B cell (primary cell): ENCODE measurements at regions not wholly inside any gene's neighbourhood (a gene's known extent, or its start where the extent isn't known, plus 50 kb on each side); places are given as distances from the start of the nearest gene placed in this dataset.

ENCODE experiments used
- ATAC-seq: fragments of 200-7000 bp; cut with Tn5 transposase; one replicate; pipeline ENCODE4 v1.10.0; 2021; ENCODE audit warnings: low read depth, mild to moderate bottlenecking, moderate number of reproducible peaks, moderate library complexity
- CTCF ChIA-PET: fragments of 350-600 bp; sonication (Branson Sonifier 250); formaldehyde crosslinking; loops from one replicate; lab custom pipeline; 2021; ENCODE audit warnings: antibody characterized with exemption, inconsistent platforms; lab: Charles Lee
- POLR2A ChIA-PET: fragments of 350-600 bp; sonication (Branson Sonifier 250); formaldehyde crosslinking; loops from one replicate; lab custom pipeline; 2021; ENCODE audit warnings: antibody characterized with exemption; lab: Charles Lee
- DNase-seq: peaks from one replicate; pipeline ENCODE4 v3.0.0; 2013
- H2AFZ ChIP-seq: 2 replicates; pipeline ENCODE4 v1.6.1; 2012; ENCODE audit warnings: mild to moderate bottlenecking, low read depth, low read length; ENCODE audit not compliant: insufficient read depth, poor library complexity, severe bottlenecking
- H3K27ac ChIP-seq, 2 donors: 1 replicate in 1 of 2; 2 replicates in 1 of 2; pipeline ENCODE4 v1.5.1; 2012 to 2013; ENCODE audit warnings: low read length in 2 of 2, mild to moderate bottlenecking in 2 of 2, moderate library complexity in 1 of 2
- H3K27me3 ChIP-seq, 4 experiments: fragments of 200-600 bp in 1 of 4; sonication (generic) in 1 of 4; replicated peaks in 1 of 4; 1 replicate in 2 of 4; 2 replicates in 2 of 4; pipeline versions ENCODE4 v1.6.1 to v1.7.0; 2013 to 2016; ENCODE audit warnings: low read length in 3 of 4, mild to moderate bottlenecking in 2 of 4, mixed read lengths in 1 of 4, moderate library complexity in 1 of 4; ENCODE audit not compliant: insufficient read depth in 4 of 4, control insufficient read depth in 3 of 4; ENCODE audit errors: control extremely low read depth in 1 of 4
- H3K36me3 ChIP-seq, 2 experiments: replicated peaks in 1 of 2; 1 replicate in 1 of 2; 2 replicates in 1 of 2; pipeline versions ENCODE4 v1.6.1 to v1.7.1; 2013; ENCODE audit warnings: low read length in 1 of 2; ENCODE audit not compliant: insufficient read depth in 2 of 2, control insufficient read depth in 1 of 2; ENCODE audit errors: control extremely low read depth in 1 of 2, extremely low read depth in 1 of 2
- H3K4me1 ChIP-seq, 2 donors: fragments of 200-600 bp in 1 of 2; sonication (generic) in 1 of 2; 1 replicate in 1 of 2; 2 replicates in 1 of 2; pipeline versions ENCODE4 v1.5.1 to v1.6.1; 2013 to 2017; ENCODE audit warnings: low read length in 2 of 2; ENCODE audit not compliant: control insufficient read depth in 2 of 2, insufficient read depth in 2 of 2
- H3K4me2 ChIP-seq: replicated peaks from 2 replicates; pipeline ENCODE3; 2012; ENCODE audit warnings: mild to moderate bottlenecking, low read depth, low read length; ENCODE audit not compliant: poor library complexity, severe bottlenecking
- H3K4me3 ChIP-seq, 5 experiments: fragments of 200-600 bp in 1 of 5; sonication (generic) in 1 of 5; 1 replicate in 3 of 5; 2 replicates in 2 of 5; pipeline versions ENCODE4 v1.5.1 to v1.7.0; 2011 to 2016; ENCODE audit warnings: low read length in 4 of 5, mild to moderate bottlenecking in 4 of 5, low read depth in 2 of 5, control low read depth in 1 of 5, moderate library complexity in 1 of 5; ENCODE audit not compliant: insufficient read depth in 1 of 5; ENCODE audit errors: control extremely low read depth in 1 of 5, extremely low read depth in 1 of 5
- H3K79me2 ChIP-seq: fragments of 200-600 bp; sonication (generic); one replicate; pipeline ENCODE4 v1.6.0; 2016; ENCODE audit warnings: low read length; ENCODE audit not compliant: control insufficient read depth, insufficient read depth
- H3K9ac ChIP-seq: fragments of 200-600 bp; sonication (generic); 2 replicates; pipeline ENCODE4 v1.6.1; 2017; ENCODE audit warnings: mild to moderate bottlenecking, low read length, moderate library complexity
- H3K9me3 ChIP-seq, 3 donors: one replicate each; pipeline versions ENCODE4 v1.6.1 to v1.7.1; 2013; ENCODE audit warnings: low read length in 2 of 3; ENCODE audit not compliant: control insufficient read depth in 2 of 3, insufficient read depth in 1 of 3; ENCODE audit errors: control extremely low read depth in 1 of 3
- H4K20me1 ChIP-seq: 2 replicates; pipeline ENCODE4 v1.6.0; 2012; ENCODE audit warnings: mild to moderate bottlenecking, low read length; ENCODE audit not compliant: insufficient read depth, control insufficient read depth, poor library complexity, severe bottlenecking
- H3K27ac Mint-ChIP-seq: one replicate; pipeline ENCODE4 v1.8.0; 2021; ENCODE audit warnings: mixed read lengths
- H3K27me3 Mint-ChIP-seq: one replicate; pipeline ENCODE4 v1.8.0; 2021; ENCODE audit warnings: mixed read lengths
- H3K4me1 Mint-ChIP-seq: one replicate; pipeline ENCODE4 v1.8.0; 2021; ENCODE audit warnings: mixed read lengths
- H3K4me3 Mint-ChIP-seq: one replicate; pipeline ENCODE4 v1.8.0; 2021; ENCODE audit warnings: mixed read lengths
- H3K9me3 Mint-ChIP-seq: one replicate; pipeline ENCODE4 v1.8.0; 2022; ENCODE audit warnings: mixed read lengths; ENCODE audit not compliant: insufficient read depth
- CTCF ChIP-seq: fragments of 200-600 bp; IDR thresholded peaks from one replicate; pipeline ENCODE4 v1.8.0; 2022; ENCODE audit warnings: antibody characterized with exemption, mild to moderate bottlenecking
- EZH2 ChIP-seq: IDR thresholded peaks from 2 replicates; pipeline ENCODE4 v1.6.1; 2012; ENCODE audit warnings: borderline replicate concordance, low read depth, mild to moderate bottlenecking, moderate library complexity, low read length; ENCODE audit not compliant: insufficient read depth, poor library complexity, severe bottlenecking
- WGBS: methylation state at CpG from one replicate; pipeline ENCODE4 v1.1.5; 2013; ENCODE audit warnings: missing lambda C conversion rate; ENCODE audit not compliant: insufficient coverage; 5-methylcytosine and 5-hydroxymethylcytosine counted together
- intact Hi-C: fragments of 100-400 bp; cut with micrococcal nuclease; formaldehyde crosslinking; loops from one replicate; pipeline ENCODE4 v1.10.0; 2022

DNA sequence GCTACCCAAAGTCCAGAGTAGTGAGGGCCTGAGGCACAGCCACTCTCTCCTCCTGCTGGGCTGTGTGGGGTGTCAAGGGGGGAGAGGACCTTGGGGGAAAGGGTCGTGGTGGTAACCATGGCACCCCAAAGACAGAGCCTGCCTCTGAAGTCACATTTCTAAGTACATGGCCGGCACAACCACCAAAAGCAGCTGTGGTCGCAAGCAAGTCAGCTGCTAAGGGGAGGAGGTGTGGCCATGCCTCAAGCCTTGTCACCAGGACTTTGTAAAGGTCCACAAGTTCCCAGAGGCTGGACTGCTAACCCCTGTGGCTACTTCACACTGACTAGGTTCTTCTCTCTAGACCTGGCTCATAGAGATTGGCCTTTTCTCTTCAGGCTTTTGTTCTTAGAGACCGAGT, 310.6 kb downstream of the LMX1A start:
- no peak overlapping the region for H3K4me3 Mint-ChIP-seq
- DNase-seq (no peak), ATAC-seq (no peak)
- 59% methylated on average over 3 of the region's 4 CpGs for WGBS
- H3K9ac ChIP-seq = no peak overlapping the region
- peaks cover 22% of the 10 kb centered on the region for H3K27me3 Mint-ChIP-seq
- no peaks in the 10 kb centered on the region for H3K79me2 ChIP-seq
- peaks cover 0 to 3% (median 0%) of the 10 kb centered on the region in 3 donors for H3K9me3 ChIP-seq
- H3K4me1 ChIP-seq = no peaks in the 10 kb centered on the region
- intact Hi-C loops = no loop called here
- H3K36me3 ChIP-seq = no peaks in the 10 kb centered on the region
- H3K4me2 ChIP-seq = no peak overlapping the region
- no peak overlapping the region for H2AFZ ChIP-seq
- no peaks in the 10 kb centered on the region for H3K9me3 Mint-ChIP-seq
- H3K4me3 ChIP-seq = no peak overlapping the region
- no peak overlapping the region for H3K27ac ChIP-seq
- POLR2A ChIA-PET = no interaction called here
- H3K27me3 ChIP-seq = no peaks in the 10 kb centered on the region
- H4K20me1 ChIP-seq = no peaks in the 10 kb centered on the region
- TF ChIP-seq CTCF = no peak
- no peak for TF ChIP-seq EZH2
- no peaks in the 10 kb centered on the region for H3K4me1 Mint-ChIP-seq
- CTCF ChIA-PET = no interaction called here
- H3K27ac Mint-ChIP-seq = no peak overlapping the region

GRCh38 chr1:165040641-165041040, 315.9 kb downstream of the LMX1A start:
- Histone ChIP-seq H3K4me2 (no peak overlapping the region), H4K20me1 (no peaks in the 10 kb centered on the region), H3K27me3 (no peaks in the 10 kb centered on the region), H3K79me2 (no peaks in the 10 kb centered on the region), H3K36me3 (no peaks in the 10 kb centered on the region), H3K4me3 (no peak overlapping the region), H2AFZ (no peak overlapping the region), H3K4me1 (no peaks in the 10 kb centered on the region), H3K27ac (no peak overlapping the region), H3K9ac (no peak overlapping the region), H3K9me3 (no peaks in the 10 kb centered on the region)
- no peak for DNase-seq
- intact Hi-C loops = no loop called here
- Mint-ChIP-seq H3K9me3 (no peaks in the 10 kb centered on the region), H3K4me1 (no peaks in the 10 kb centered on the region), H3K27ac (no peak overlapping the region), H3K27me3 (no peaks in the 10 kb centered on the region), H3K4me3 (no peak overlapping the region)
- TF ChIP-seq EZH2 = no peak
- no peak for TF ChIP-seq CTCF
- no peak for ATAC-seq
- WGBS = no CpG with 5 or more reads among the region's 1 CpG
- ChIA-PET POLR2A (no interaction called here), CTCF (no interaction called here)
